A673 (cell line): ENCODE measurements at regions not wholly inside any gene's neighbourhood (a gene's known extent, or its start where the extent isn't known, plus 50 kb on each side); places are given as distances from the start of the nearest gene placed in this dataset.

Experiments used
- BruUV-seq: library from RNA; stranded (reverse); fragments of 400-500 nt; replicated peaks from 2 replicates; lab custom pipeline; 2021; lab: Mats Ljungman, UMichigan
- CTCF ChIA-PET: fragments of 300-600 bp; sonication (Branson Sonifier 250); formaldehyde crosslinking; loops from one replicate; lab custom pipeline; 2022; ENCODE audit warnings: antibody characterized with exemption; lab: Charles Lee
- POLR2A ChIA-PET: fragments of 300-600 bp; sonication (Branson Sonifier 250); formaldehyde crosslinking; loops from one replicate; lab custom pipeline; 2022; ENCODE audit warnings: antibody characterized with exemption; ENCODE audit not compliant: low non-redundant PET; lab: Charles Lee
- DNase-seq: peaks from one replicate; pipeline ENCODE4 v3.0.0-alpha.2; 2015; ENCODE audit warnings: low spot score
- H3K27ac ChIP-seq: fragments of 200-600 bp; sonication (generic); 2 replicates; pipeline ENCODE4 v1.5.1; 2016; ENCODE audit warnings: mixed run types, low read depth, mild to moderate bottlenecking, mixed read lengths, antibody characterized with exemption, low read length; ENCODE audit not compliant: poor library complexity, severe bottlenecking
- H3K27me3 ChIP-seq: fragments of 200-600 bp; sonication (generic); replicated peaks from 2 replicates; pipeline ENCODE4 v1.6.1; 2017; ENCODE audit warnings: mixed run types, low read depth, mild to moderate bottlenecking, mixed read lengths, antibody characterized with exemption, low read length; ENCODE audit not compliant: insufficient read depth, poor library complexity
- H3K36me3 ChIP-seq: fragments of 200-600 bp; sonication (generic); 2 replicates; pipeline ENCODE4 v1.6.1; 2016; ENCODE audit warnings: mixed run types, mild to moderate bottlenecking, mixed read lengths, antibody characterized with exemption, low read length; ENCODE audit not compliant: insufficient read depth, poor library complexity, severe bottlenecking
- H3K4me1 ChIP-seq: fragments of 200-600 bp; sonication (generic); 2 replicates; pipeline ENCODE4 v1.6.1; 2017; ENCODE audit warnings: mixed run types, mild to moderate bottlenecking, mixed read lengths, antibody characterized with exemption, low read length; ENCODE audit not compliant: insufficient read depth, poor library complexity, severe bottlenecking
- H3K4me3 ChIP-seq: fragments of 200-600 bp; sonication (generic); 2 replicates; pipeline ENCODE4 v1.5.1; 2016; ENCODE audit warnings: low read depth, mixed run types, mild to moderate bottlenecking, mixed read lengths, low read length; ENCODE audit not compliant: poor library complexity, severe bottlenecking
- H3K9me3 ChIP-seq: fragments of 200-600 bp; sonication (generic); 2 replicates; pipeline ENCODE4 v1.6.1; 2016; ENCODE audit warnings: mixed run types, low read depth, mild to moderate bottlenecking, mixed read lengths, antibody characterized with exemption, low read length; ENCODE audit not compliant: poor library complexity, severe bottlenecking
- CTCF ChIP-seq: fragments of 300-800, 200-600 bp; sonication (generic); conservative IDR thresholded peaks from 2 replicates; pipeline ENCODE4 v1.5.1; 2017; ENCODE audit warnings: low read depth, mild to moderate bottlenecking, antibody characterized with exemption, low read length, moderate library complexity, mixed read lengths
- EZH2 ChIP-seq: fragments of 200-600 bp; sonication (generic); IDR thresholded peaks from 2 replicates; pipeline ENCODE4 v1.6.1; 2017; ENCODE audit warnings: borderline replicate concordance, low read depth, mild to moderate bottlenecking, mixed read lengths, antibody characterized with exemption, low read length; ENCODE audit not compliant: poor library complexity, severe bottlenecking
- intact Hi-C: fragments of 100-400 bp; cut with micrococcal nuclease; formaldehyde crosslinking; loops from one replicate; pipeline ENCODE4 v1.10.0; 2022; ENCODE audit not compliant: unreplicated experiment

DNA sequence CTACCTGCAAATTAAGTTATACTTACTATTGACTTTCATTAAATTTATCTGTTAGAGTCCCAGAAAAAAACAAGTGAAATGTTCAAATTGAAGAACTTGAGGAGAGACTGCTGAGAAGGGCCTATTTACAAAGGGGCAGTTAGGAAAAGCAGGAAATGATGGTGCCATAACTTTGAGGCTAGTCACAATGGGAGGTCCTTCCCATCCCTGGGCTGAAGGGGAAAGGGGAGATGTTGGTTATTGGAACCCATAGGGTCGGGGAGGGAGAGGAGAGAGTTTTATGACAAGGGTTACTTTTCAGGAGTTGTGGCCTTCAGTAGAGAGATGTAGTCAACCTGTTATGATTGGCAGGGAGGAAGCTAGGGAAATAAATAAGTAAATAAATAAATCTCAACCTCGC lies 169.1 kb downstream of the DMRT2 start:
- H3K27ac ChIP-seq, result no peak overlapping the region
- BruUV-seq, result no TSS peak
- intact Hi-C loops, result no loop called here
- no peak for DNase-seq
- H3K4me3 ChIP-seq, result no peak overlapping the region
- no peaks in the 10 kb centered on the region for H3K36me3 ChIP-seq
- H3K27me3 ChIP-seq, result no peaks in the 10 kb centered on the region
- no peaks in the 10 kb centered on the region for H3K9me3 ChIP-seq
- CTCF ChIA-PET, result no interaction called here
- H3K4me1 ChIP-seq, result no peaks in the 10 kb centered on the region
- no peak for TF ChIP-seq CTCF
- TF ChIP-seq EZH2, result no peak
- POLR2A ChIA-PET, result no interaction called here

- ChIA-PET POLR2A (no interaction called here), CTCF (no interaction called here)
- intact Hi-C loops, result no loop called here
- Histone ChIP-seq H3K27ac (no peak overlapping the region), H3K4me1 (no peaks in the 10 kb centered on the region), H3K36me3 (no peaks in the 10 kb centered on the region), H3K27me3 (no peaks in the 10 kb centered on the region), H3K4me3 (no peak overlapping the region), H3K9me3 (no peaks in the 10 kb centered on the region)
- TF ChIP-seq CTCF, result no peak
- TF ChIP-seq EZH2, result no peak
- DNase-seq, result no peak
- no TSS peak for BruUV-seq
Measured at GRCh38 chr9:1221298-1221697, 171.1 kb downstream of the DMRT2 start.

DNA sequence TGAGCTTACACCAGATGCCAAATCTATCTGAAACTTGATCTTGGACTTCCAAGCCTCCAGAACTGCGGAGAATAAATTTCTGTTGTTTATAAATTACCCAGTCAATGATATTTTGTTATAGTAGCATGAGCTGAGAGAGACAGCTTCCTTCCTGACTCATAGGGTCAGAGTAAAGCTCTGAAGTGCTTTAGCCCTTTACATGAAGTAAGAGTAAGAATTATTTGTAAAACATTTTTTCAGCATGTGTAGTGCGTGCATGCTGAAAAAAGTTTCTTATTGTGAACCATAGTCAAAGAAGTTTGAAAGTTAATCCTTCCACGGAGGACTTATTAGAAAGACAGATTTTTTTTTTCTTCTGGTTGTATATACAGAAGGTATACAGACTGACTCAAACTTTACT lies 172.4 kb downstream of the DMRT2 start:
- ChIA-PET CTCF (no interaction called here), POLR2A (no interaction called here)
- intact Hi-C loops, result no loop called here
- no peak for TF ChIP-seq EZH2
- no peak for TF ChIP-seq CTCF
- no peaks in the 10 kb centered on the region for H3K4me1 ChIP-seq
- no TSS peak for BruUV-seq
- no peaks in the 10 kb centered on the region for H3K36me3 ChIP-seq
- no peak for DNase-seq
- no peaks in the 10 kb centered on the region for H3K27me3 ChIP-seq
- no peaks in the 10 kb centered on the region for H3K9me3 ChIP-seq
- no peak overlapping the region for H3K4me3 ChIP-seq
- H3K27ac ChIP-seq, result no peak overlapping the region
